ENCODE measurements at regions not wholly inside any gene's neighbourhood (a gene's known extent, or its start where the extent isn't known, plus 50 kb on each side); places are given as distances from the start of the nearest gene placed in this dataset.

GRCh38 chr9:90165281-90165680, 477.3 kb downstream of the DIRAS2 start:
- Histone ChIP-seq H2BK15ac (ENCODE audit: low read length) (no peak overlapping the region), H3K79me2 (ENCODE audit: control insufficient read depth in 1 of 2, insufficient read depth in 2 of 2, low read length in 2 of 2) (no peaks in the 10 kb centered on the region), H3K27ac (ENCODE audit: low read depth, low read length) (no peak overlapping the region), H3K4me1 (replicated peaks in 1 of 4; ENCODE audit: control insufficient read depth in 3 of 4, insufficient read depth in 4 of 4, low read length in 3 of 4) (peaks cover 0 to 4% (median 1%) of the 10 kb centered on the region in 4 experiments; a peak in 3 of 7 replicates), H3K9me3 (ENCODE audit: insufficient read depth in 2 of 2, low read depth in 1 of 2, low read length in 1 of 2) (no peaks in the 10 kb centered on the region), H3K18ac (ENCODE audit: extremely low read depth, low read length) (no peak overlapping the region), H3K4me2 (ENCODE audit: insufficient read depth in 1 of 2, low read depth in 2 of 2, low read length in 2 of 2) (no peak overlapping the region), H3K27me3 (replicated peaks in 1 of 4; ENCODE audit: control insufficient read depth in 3 of 4, extremely low read depth in 1 of 4, insufficient read depth in 3 of 4, low read length in 3 of 4) (no peaks in the 10 kb centered on the region), H2BK20ac (ENCODE audit: low read length) (no peak overlapping the region), H2AK5ac (ENCODE audit: low read depth, low read length) (no peak overlapping the region), H4K20me1 (replicated peaks in 1 of 2; ENCODE audit: control insufficient read depth in 1 of 2, insufficient read depth in 2 of 2, low read length in 2 of 2) (peaks cover 0 to 5% of the 10 kb centered on the region in 2 experiments), H4K91ac (replicated peaks; ENCODE audit: insufficient read length, low read length) (no peak overlapping the region), H2BK120ac (replicated peaks; ENCODE audit: low read depth, low read length) (no peak overlapping the region), H2AFZ (ENCODE audit: low read length) (peak overlapping the region; percentile 72; the same call in 1 of the 2 replicates), H4K8ac (ENCODE audit: extremely low read depth, insufficient read depth, low read length) (no peak overlapping the region), H3K23ac (ENCODE audit: insufficient read length) (no peak overlapping the region), H3K14ac (ENCODE audit: insufficient read length) (no peak overlapping the region), H2BK12ac (ENCODE audit: low read depth, low read length) (no peak overlapping the region), H3K36me3 (ENCODE audit: control insufficient read depth in 2 of 4, insufficient read depth in 4 of 4, low read length in 3 of 4) (no peaks in the 10 kb centered on the region), H3K23me2 (ENCODE audit: low read depth, low read length) (peaks cover 5% of the 10 kb centered on the region; the same call in 1 of the 2 replicates), H2BK5ac (ENCODE audit: low read depth, low read length) (0 out of 2 replicates have a peak overlapping the region, but pooled peaks have one; percentile 26), H3K4ac (replicated peaks; ENCODE audit: insufficient read length, low read depth, low read length) (no peak overlapping the region), H3K9ac (replicated peaks in 1 of 4; ENCODE audit: extremely low read depth in 1 of 4, low read depth in 3 of 4, low read length in 3 of 4) (no peak overlapping the region), H3K56ac (replicated peaks; ENCODE audit: insufficient read length, low read depth, low read length) (no peak overlapping the region), H3K79me1 (ENCODE audit: low read depth, low read length) (peaks cover 2% of the 10 kb centered on the region; the same call in 1 of the 2 replicates), H3K4me3 (ENCODE audit: extremely low read depth in 1 of 4, insufficient read depth in 2 of 4, low read depth in 3 of 4, low read length in 4 of 4) (no peak overlapping the region), H4K5ac (ENCODE audit: insufficient read length, low read depth, low read length) (no peak overlapping the region)
- 91% methylated on average over 6 of the region's 6 CpGs; no CpG with 5 or more reads in 1 of the 2 experiments for WGBS, 2 experiments (ENCODE audit: extremely low coverage in 1 of 2, insufficient coverage in 1 of 2, insufficient read length in 1 of 2, insufficient replicate concordance in 2 of 2, low coverage in 1 of 2, low lambda C conversion rate in 2 of 2, missing lambda C conversion rate in 1 of 2)
- FAIRE-seq = no peak
- no peak for TF ChIP-seq HDAC6 (IDR thresholded peaks at IDR 0.05; ENCODE audit: low read depth, low read length)
- TF ChIP-seq CTBP2 (IDR thresholded peaks at IDR 0.05; ENCODE audit: borderline replicate concordance, insufficient read depth, insufficient read length, low read length) = no peak
- TF ChIP-seq MAFK (IDR thresholded peaks at IDR 0.05; ENCODE audit: low read depth, low read length) = no peak
- no peak for TF ChIP-seq RBBP5 (IDR thresholded peaks at IDR 0.05; ENCODE audit: borderline replicate concordance, low read depth, low read length)
- TF ChIP-seq KDM4A (IDR thresholded peaks at IDR 0.05; ENCODE audit: low read depth, low read length, severe bottlenecking) = no peak
- TF ChIP-seq TAF1 (IDR thresholded peaks at IDR 0.05; ENCODE audit: low read depth, low read length) = no peak
- TF ChIP-seq GTF2F1 (IDR thresholded peaks at IDR 0.05; ENCODE audit: borderline replicate concordance, low read depth, low read length) = no peak
- TF ChIP-seq YY1 (IDR thresholded peaks at IDR 0.05; ENCODE audit: low read depth, low read length) = no peak
- POLR2A ChIA-PET (ENCODE audit: partially characterized antibody) = no interaction called here
- no peak for DNase-seq (ENCODE audit: low read depth in 1 of 2, low spot score in 2 of 2)
- CTCF ChIA-PET (ENCODE audit: partially characterized antibody) = no interaction called here

Measured in H1 (cell line).